GM21723 (cell line): ENCODE measurements at regions not wholly inside any gene's neighbourhood (a gene's known extent, or its start where the extent isn't known, plus 50 kb on each side); places are given as distances from the start of the nearest gene placed in this dataset.
"Not testable (repeated sequence)": the region's sequence is repeated elsewhere in the genome, so short reads cannot be mapped to it uniquely, and the experiment has no call there.

Source experiments
- ATAC-seq: cut with Tn5 transposase; IDR thresholded peaks from one replicate; pipeline ENCODE4 v1.9.1; 2021; ENCODE audit warnings: mild to moderate bottlenecking, moderate library complexity; ENCODE audit not compliant: unreplicated experiment

DNA sequence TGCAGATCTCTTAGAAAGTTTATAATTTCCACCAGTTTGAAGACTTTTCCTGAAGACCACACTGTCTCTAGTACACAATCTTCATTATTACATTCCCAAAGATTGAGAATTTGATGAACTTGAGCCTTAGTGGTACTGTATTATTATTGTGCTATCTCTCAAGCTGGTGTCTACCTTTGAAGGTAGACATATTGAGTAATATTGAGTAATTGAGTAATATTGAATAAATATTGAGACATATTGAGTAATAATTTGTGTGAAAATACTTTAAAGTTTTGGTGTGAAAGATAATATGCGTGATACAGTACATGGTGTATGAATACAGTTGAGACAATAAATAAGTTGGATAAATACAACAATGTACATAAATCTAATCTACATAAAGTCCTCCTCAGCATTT, 613.1 kb upstream of the ADGRL2 start:
- no peak for ATAC-seq

- no peak for ATAC-seq
Observed at GRCh38 chr1:81186261-81186660, 614.5 kb upstream of the ADGRL2 start.

DNA sequence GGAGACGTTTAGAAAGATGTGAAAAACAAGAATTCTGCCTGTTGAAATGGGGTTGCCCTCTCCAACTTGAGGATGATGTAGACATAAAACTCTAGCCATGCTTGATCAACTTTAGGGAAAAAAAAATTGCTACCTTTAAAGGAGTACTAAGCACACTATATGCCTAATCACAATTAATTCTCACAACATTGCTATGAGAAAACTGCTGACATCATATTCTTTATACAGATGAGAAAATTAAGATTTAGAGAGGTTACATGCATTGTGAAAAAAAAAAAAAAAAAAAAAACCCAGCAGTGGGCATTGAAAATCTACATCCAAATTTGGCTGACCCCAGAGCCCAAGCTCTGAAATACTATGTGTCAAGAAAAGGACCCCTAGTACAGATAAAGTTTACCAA, 617.2 kb upstream of the ADGRL2 start:
- no peak for ATAC-seq

DNA sequence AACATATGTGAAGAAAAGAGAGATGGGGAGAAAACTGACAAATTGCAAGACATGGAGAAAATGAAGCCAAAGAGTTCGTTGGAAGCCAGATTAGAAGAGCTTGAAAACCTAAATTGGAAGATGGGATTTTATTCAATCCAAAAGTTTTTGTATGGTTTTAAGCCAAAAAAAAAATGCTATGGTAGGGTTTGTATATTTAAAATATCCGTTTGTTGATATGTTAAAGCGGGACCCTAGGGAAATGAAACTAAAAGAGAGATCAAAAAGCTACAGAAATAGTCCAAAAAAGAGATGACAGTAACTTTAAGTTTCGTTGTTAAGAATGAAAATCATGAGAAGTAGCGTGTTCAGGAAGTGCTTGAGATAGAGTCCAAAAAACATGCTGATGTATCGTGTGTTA, 617.7 kb upstream of the ADGRL2 start:
- no peak for ATAC-seq

DNA sequence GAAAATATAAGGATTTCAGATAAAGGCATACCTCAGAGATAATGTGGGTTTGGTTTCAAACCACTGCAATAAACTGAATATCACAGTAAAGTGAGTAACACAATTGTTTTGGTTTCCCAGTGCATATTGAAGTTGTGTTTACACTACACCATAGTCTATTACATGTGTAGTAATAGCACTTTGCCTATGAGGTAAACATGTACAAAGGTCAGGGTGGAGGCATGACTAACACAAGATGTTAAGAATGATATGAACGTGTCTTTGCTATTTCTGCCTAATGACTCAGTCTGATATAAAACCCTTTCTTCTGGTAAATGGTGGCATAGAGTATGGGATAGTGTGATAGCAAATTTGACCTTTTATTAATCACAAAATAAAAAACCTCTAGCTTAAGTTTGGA, 621.5 kb upstream of the ADGRL2 start:
- ATAC-seq = no peak

DNA sequence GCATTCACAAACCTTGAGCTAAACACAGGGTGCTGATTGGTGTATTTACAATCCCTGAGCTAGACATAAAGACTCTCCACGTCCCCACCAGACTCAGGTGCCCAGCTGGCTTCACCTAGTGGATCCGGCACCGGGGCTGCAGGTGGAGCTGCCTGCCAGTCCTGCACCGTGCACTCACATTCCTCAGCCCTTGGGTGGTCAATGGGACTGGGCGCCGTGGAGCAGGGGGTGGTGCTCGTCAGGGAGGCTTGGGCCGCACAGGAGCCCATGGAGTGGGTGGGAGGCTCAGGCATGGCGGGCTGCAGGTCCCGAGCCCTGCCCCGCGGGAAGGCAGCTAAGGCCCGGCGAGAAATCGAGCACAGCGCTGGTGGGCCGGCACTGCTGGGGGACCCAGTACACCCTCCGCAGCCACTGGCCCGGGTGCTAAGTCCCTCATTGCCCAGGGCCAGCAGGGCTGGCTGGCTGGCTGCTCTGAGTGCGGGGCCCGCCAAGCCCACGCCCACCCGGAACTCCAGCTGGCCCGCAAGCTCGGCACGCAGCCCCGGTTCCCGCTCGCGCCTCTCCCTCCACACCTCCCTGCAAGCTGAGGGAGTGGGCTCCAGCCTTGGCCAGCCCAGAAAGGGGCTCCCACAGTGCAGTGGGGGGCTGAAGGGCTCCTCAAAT, 622.2 kb upstream of the ADGRL2 start:
- not testable (repeated sequence) for ATAC-seq

GRCh38 chr1:81174811-81175476, 625.8 kb upstream of the ADGRL2 start:
- no peak for ATAC-seq

DNA sequence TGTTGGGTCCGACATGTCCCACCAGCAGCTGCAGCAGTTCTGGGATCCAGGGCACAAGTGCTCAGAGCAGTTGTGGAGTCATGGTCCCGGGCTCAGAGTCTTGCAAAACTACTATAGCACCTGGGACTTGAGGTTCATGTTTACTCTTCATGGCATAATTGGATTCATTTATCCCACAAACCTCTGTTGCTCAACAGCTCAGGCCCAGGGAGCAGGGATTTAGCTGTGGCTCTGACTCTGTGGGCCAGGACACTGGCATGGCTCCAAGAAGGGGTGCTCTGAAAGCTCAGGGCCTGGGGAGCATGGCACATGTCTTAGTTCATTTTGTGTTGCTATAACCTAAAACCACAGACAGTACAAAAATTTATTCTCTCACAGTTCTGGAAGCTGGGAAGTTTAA, 626.7 kb upstream of the ADGRL2 start:
- ATAC-seq = no peak

GRCh38 chr1:81172483-81172882, 628.3 kb upstream of the ADGRL2 start:
- no peak for ATAC-seq

DNA sequence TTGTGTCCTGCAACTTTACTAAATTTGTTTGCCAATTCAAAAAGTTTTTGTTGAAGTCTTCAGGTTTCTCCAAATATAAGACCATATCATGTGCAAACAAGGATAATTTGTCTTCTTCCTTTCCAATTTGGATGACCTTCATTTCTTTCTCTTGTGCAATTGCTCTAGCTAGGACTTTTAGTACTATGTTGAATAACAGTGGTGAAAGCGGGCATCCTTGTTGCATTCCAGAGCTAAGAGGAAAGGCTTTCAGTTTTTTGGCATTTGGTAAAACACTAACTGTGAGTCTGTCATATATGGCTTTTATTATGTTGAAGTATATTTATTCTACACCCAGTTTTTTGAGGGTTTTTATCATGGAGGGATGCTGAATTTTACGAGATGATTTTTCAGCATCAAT, 630.0 kb upstream of the ADGRL2 start:
- ATAC-seq = no peak

GRCh38 chr1:81165963-81166362, 634.8 kb upstream of the ADGRL2 start:
- ATAC-seq = no peak

DNA sequence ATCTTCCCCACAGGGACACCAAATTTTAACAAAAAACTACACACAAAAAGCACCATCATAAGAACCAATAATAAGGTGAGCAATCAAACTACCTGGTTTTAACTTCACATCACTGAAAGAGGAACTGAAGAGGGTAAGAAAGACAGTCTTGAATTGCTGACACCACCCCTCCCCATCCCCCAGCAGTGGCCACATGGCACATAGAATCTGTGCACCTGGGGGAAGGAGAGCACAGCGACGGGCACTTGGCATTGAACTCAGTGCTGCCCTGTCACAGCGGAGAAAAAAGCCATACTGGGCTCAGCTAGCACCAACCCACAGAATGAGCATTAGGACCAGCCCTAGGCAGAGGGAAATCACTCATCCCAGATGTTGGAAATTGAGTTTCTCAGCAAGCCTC, 640.0 kb upstream of the ADGRL2 start:
- no peak for ATAC-seq

DNA sequence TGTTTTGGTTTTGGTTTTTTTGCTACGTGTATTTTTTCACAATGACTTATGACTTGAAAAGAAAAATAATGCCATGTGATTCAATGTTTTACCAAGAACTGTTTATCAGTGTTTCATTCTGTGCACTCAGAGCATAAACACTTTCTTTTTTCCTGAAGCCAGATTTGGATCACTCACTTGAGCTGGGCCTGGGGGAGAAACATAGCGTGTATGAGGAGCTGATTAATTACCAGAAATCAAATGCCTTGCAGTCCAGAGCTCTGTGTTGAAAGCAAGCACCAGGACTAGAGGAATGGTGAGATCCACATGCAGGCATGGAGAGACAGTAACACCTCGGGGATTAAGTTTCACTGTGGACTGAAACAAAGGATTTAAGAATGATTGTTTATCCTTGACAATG, 642.1 kb upstream of the ADGRL2 start:
- no peak for ATAC-seq

GRCh38 chr1:81157686-81158085, 643.0 kb upstream of the ADGRL2 start:
- ATAC-seq = no peak

- no peak for ATAC-seq
Observed at GRCh38 chr1:81156887-81157286, 643.8 kb upstream of the ADGRL2 start.

GRCh38 chr1:81155131-81155530, 645.6 kb upstream of the ADGRL2 start:
- no peak for ATAC-seq

DNA sequence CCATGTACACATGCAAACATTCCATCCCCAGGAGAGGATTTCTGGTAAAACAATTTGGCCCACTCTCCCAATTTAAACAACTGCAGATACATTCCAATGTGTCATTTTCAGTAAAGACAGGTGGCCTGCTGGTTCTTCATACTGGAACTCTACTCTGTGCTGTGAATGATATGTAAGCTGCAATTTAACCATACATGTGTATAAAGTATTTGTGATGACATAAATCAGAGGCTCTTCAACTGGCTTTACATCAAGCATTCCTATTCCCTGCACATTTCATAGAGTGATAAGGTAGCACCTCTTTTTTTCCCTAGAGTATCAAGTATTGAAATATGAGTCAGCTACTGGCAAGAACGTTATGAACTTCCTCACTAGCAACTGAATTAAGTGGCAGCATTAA, 649.5 kb upstream of the ADGRL2 start:
- no peak for ATAC-seq

DNA sequence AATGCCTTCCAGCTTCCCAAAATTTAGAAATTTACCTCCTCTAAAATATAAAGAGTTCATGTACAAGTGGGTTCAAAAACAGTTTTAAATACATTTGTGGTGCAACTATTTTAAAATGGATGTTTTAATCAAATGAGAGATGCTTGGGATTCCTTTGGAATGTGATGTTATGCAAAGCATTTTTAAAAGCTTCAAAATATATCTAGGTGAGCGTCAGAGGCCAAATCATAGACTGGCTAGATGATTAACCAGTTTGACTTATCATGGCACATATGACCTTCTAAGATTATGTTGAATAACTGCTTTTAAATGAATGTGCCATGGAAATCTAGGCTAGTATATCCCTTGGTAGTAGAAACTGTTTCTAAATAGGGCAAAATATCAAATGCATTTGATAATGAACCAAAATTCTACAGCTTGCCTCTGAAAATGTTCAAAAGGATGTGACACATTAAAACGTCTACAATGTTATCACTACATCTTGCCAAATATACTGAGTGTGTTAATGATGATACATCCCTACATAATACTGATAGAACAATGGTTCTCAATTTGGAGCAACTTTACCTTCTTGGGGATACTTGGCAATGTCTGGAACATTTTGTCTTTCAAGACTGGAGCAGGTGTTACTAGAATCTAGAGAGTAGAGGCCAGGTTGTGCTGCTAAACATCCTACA, 650.9 kb upstream of the ADGRL2 start:
- ATAC-seq = no peak

GRCh38 chr1:81144240-81144825, 656.4 kb upstream of the ADGRL2 start:
- ATAC-seq = no peak

DNA sequence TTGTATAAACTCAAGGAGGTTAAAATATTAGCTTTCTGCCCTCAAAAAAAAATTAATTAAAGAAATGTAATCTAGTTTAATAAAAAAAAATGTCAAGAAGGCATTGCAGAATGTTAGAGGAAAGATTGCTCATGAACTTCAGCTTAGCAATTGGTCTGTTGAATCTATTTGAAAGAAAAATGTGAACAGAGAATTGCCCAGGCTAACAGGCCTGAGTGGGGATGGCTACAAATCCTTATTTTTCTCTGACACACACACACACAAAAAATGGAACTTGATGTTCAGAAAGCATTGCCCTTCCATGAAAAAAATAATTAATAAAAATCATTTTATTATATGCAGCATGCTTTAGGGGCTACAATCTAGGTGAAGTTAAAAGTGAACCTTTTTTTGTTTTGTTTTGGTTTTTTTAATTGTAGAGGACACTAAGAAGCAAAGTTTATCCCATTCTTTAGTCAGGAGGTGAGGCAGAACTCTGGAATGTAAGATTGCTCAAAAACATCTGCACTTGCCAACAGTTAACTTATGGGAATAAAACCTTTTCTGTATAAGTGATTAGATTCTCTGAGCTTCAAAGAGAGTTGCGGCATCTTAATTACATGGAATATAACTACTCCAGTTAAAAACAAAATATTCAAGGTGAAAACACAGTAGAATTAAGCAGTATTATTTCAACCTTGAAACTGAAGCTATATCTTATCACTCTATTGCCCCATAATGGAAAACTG, 658.5 kb upstream of the ADGRL2 start:
- no peak for ATAC-seq

GRCh38 chr1:81135524-81135923, 665.2 kb upstream of the ADGRL2 start:
- ATAC-seq = no peak
